CD1c-positive myeloid dendritic cell (primary cell): ENCODE measurements at regions not wholly inside any gene's neighbourhood (a gene's known extent, or its start where the extent isn't known, plus 50 kb on each side); places are given as distances from the start of the nearest gene placed in this dataset.

Experiments used
- DNase-seq: peaks from one replicate; pipeline ENCODE4 v3.0.0-alpha.2; 2016; ENCODE audit errors: extremely low spot score

GRCh38 chr4:11182586-11183355 lies 245.9 kb downstream of the HS3ST1 start:
- no peak for DNase-seq

GRCh38 chr4:11182031-11182430 lies 246.7 kb downstream of the HS3ST1 start:
- DNase-seq: no peak

GRCh38 chr4:11179796-11180195 lies 248.9 kb downstream of the HS3ST1 start:
- no peak for DNase-seq

- DNase-seq: no peak
These were observed 250.3 kb downstream of the HS3ST1 start for GRCh38 chr4:11178433-11178832.

- DNase-seq: no peak
These were observed 253.3 kb downstream of the HS3ST1 start for GRCh38 chr4:11175374-11175773.

GRCh38 chr4:11166606-11167005 lies 262.1 kb downstream of the HS3ST1 start:
- no peak for DNase-seq

GRCh38 chr4:11166034-11166433 lies 262.7 kb downstream of the HS3ST1 start:
- DNase-seq: no peak

GRCh38 chr4:11165052-11165451 lies 263.6 kb downstream of the HS3ST1 start:
- no peak for DNase-seq

- no peak for DNase-seq
These were observed 268.4 kb downstream of the HS3ST1 start for GRCh38 chr4:11160288-11160687.

- no peak for DNase-seq
These were observed 269.7 kb downstream of the HS3ST1 start for GRCh38 chr4:11158971-11159370.

GRCh38 chr4:11155208-11155867 lies 273.4 kb downstream of the HS3ST1 start:
- no peak for DNase-seq

GRCh38 chr4:11153171-11153750 lies 275.4 kb downstream of the HS3ST1 start:
- no peak for DNase-seq

GRCh38 chr4:11152684-11153083 lies 276.0 kb downstream of the HS3ST1 start:
- DNase-seq: no peak

- no peak for DNase-seq
These were observed 277.2 kb downstream of the HS3ST1 start for GRCh38 chr4:11151500-11151899.

- no peak for DNase-seq
These were observed 279.0 kb downstream of the HS3ST1 start for GRCh38 chr4:11149612-11150259.

GRCh38 chr4:11139871-11140270 lies 288.8 kb downstream of the HS3ST1 start:
- no peak for DNase-seq

GRCh38 chr4:11138964-11139363 lies 289.7 kb downstream of the HS3ST1 start:
- no peak for DNase-seq

GRCh38 chr4:11134705-11135104 lies 294.0 kb downstream of the HS3ST1 start:
- DNase-seq: no peak

- DNase-seq: no peak
These were observed 294.8 kb downstream of the HS3ST1 start for GRCh38 chr4:11133868-11134267.

GRCh38 chr4:11132478-11132877 lies 296.2 kb downstream of the HS3ST1 start:
- no peak for DNase-seq

- no peak for DNase-seq
These were observed 297.2 kb downstream of the HS3ST1 start for GRCh38 chr4:11131491-11131890.

GRCh38 chr4:11130195-11130970 lies 298.3 kb downstream of the HS3ST1 start:
- no peak for DNase-seq
